ENCODE measurements at regions not wholly inside any gene's neighbourhood (a gene's known extent, or its start where the extent isn't known, plus 50 kb on each side); places are given as distances from the start of the nearest gene placed in this dataset.
"Not testable (repeated sequence)": the region's sequence is repeated elsewhere in the genome, so short reads cannot be mapped to it uniquely, and the experiment has no call there.

DNA sequence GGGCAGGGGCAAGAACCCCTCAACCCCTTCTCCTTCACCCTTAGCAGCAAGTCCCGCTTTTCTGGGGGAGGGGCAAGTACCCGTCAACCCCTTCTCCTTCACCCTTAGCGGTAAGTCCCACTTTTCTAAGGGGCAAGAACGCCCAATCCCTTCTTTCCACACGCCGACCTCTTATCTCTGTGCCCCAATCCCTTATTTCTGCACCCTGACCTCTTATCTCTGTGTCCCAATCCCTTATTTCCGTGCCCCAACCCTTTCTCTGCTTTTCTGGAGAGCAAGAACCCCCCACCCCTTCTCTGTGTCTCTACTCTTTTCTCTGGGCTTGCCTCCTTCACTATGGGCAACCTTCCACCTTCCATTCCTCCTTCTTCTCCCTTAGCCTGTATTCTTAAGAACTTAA lies 225.0 kb upstream of the DUSP10 start:
- H3K27me3 ChIP-seq (replicated peaks); in situ Hi-C loops (cut with HindIII; ENCODE audit: low pct_ligation_motif_present, low sequenced_read_pairs); H3K36me3 ChIP-seq (replicated peaks); DNase-seq; H3K4me3 ChIP-seq (ENCODE audit: low read depth, low read length); H3K27ac ChIP-seq: not testable (repeated sequence)

DNA sequence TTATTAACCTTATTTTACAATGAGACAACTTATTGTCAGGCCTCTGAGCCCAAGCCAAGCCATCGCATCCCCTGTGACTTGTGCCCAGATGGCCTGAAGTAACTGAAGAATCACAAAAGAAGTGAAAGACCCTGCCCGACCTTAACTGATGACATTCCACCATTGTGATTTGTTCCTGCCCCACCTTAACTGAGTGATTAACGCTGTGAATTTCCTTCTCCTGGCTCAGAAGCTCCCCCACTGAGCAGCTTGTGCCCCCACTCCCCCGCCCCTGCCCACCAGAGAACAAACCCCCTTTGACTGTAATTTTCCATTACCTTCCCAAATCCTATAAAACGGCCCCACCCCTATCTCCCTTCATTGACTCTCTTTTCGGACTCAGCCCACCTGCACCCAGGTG lies 224.0 kb upstream of the DUSP10 start:
- DNase-seq; H3K4me3 ChIP-seq (ENCODE audit: low read depth, low read length); in situ Hi-C loops (cut with HindIII; ENCODE audit: low pct_ligation_motif_present, low sequenced_read_pairs); H3K36me3 ChIP-seq (replicated peaks); H3K27ac ChIP-seq; H3K27me3 ChIP-seq (replicated peaks): not testable (repeated sequence)

GRCh38 chr1:221965252-221965651 lies 223.4 kb upstream of the DUSP10 start:
- no peak for DNase-seq
- Histone ChIP-seq H3K27me3 (replicated peaks) (no peaks in the 10 kb centered on the region), H3K27ac (no peak overlapping the region), H3K36me3 (replicated peaks) (no peaks in the 10 kb centered on the region), H3K4me3 (ENCODE audit: low read depth, low read length) (no peak overlapping the region)
- TF ChIP-seq, protein P1, sequence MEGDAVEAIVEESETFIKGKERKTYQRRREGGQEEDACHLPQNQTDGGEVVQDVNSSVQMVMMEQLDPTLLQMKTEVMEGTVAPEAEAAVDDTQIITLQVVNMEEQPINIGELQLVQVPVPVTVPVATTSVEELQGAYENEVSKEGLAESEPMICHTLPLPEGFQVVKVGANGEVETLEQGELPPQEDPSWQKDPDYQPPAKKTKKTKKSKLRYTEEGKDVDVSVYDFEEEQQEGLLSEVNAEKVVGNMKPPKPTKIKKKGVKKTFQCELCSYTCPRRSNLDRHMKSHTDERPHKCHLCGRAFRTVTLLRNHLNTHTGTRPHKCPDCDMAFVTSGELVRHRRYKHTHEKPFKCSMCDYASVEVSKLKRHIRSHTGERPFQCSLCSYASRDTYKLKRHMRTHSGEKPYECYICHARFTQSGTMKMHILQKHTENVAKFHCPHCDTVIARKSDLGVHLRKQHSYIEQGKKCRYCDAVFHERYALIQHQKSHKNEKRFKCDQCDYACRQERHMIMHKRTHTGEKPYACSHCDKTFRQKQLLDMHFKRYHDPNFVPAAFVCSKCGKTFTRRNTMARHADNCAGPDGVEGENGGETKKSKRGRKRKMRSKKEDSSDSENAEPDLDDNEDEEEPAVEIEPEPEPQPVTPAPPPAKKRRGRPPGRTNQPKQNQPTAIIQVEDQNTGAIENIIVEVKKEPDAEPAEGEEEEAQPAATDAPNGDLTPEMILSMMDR (IDR thresholded peaks at IDR 0.05; ENCODE audit: low read depth, low read length, missing control alignments), result no peak
- in situ Hi-C loops (cut with HindIII; ENCODE audit: low pct_ligation_motif_present, low sequenced_read_pairs), result no loop called here

- Histone ChIP-seq H3K27me3 (replicated peaks) (no peaks in the 10 kb centered on the region), H3K36me3 (replicated peaks) (no peaks in the 10 kb centered on the region), H3K4me3 (ENCODE audit: low read depth, low read length) (no peak overlapping the region), H3K27ac (no peak overlapping the region)
- in situ Hi-C loops (cut with HindIII; ENCODE audit: low pct_ligation_motif_present, low sequenced_read_pairs), result no loop called here
- TF ChIP-seq, protein P1 (IDR thresholded peaks at IDR 0.05; ENCODE audit: low read depth, low read length, missing control alignments), result no peak
- no peak for DNase-seq
Measured at GRCh38 chr1:221963742-221964141, 221.9 kb upstream of the DUSP10 start.

DNA sequence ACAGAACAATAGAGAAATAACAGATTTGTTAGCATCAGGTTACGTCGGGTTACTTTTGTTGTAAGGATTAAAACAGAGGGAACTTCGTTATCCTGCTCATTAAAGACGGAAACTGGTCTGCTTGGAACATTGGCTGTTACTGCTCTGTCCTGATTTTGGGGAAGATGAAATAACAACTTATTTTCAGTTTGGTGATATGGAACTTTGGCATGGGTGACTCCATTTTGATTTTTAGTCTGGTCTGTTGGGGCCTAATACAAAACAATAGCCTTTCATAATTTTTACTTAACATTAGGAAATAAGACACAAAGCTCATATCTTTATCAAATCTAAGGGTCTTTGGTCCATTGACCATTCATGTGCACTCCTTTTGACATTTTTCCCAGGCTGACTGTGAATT lies 220.5 kb upstream of the DUSP10 start:
- H3K27ac ChIP-seq, result no peak overlapping the region

GRCh38 chr1:221961532-221962292 lies 219.8 kb upstream of the DUSP10 start:
- peak; percentile 54 for DNase-seq
- no peak overlapping the region for H3K27ac ChIP-seq
- H3K4me3 ChIP-seq (ENCODE audit: low read depth, low read length), result no peak overlapping the region
- TF ChIP-seq, protein P1 (IDR thresholded peaks at IDR 0.05; ENCODE audit: low read depth, low read length, missing control alignments), result no peak
- no peaks in the 10 kb centered on the region for H3K36me3 ChIP-seq (replicated peaks)
- in situ Hi-C loops (cut with HindIII; ENCODE audit: low pct_ligation_motif_present, low sequenced_read_pairs), result no loop called here
- H3K27me3 ChIP-seq (replicated peaks), result no peaks in the 10 kb centered on the region

More for the DNA sequence above, 220.5 kb upstream of the DUSP10 start:
- no peak overlapping the region for H3K4me3 ChIP-seq (ENCODE audit: low read depth, low read length)
- DNase-seq, result no peak
- no peaks in the 10 kb centered on the region for H3K36me3 ChIP-seq (replicated peaks)
- H3K27me3 ChIP-seq (replicated peaks), result no peaks in the 10 kb centered on the region
- in situ Hi-C loops (cut with HindIII; ENCODE audit: low pct_ligation_motif_present, low sequenced_read_pairs), result no loop called here
- TF ChIP-seq, protein P1 (IDR thresholded peaks at IDR 0.05; ENCODE audit: low read depth, low read length, missing control alignments), result no peak

DNA sequence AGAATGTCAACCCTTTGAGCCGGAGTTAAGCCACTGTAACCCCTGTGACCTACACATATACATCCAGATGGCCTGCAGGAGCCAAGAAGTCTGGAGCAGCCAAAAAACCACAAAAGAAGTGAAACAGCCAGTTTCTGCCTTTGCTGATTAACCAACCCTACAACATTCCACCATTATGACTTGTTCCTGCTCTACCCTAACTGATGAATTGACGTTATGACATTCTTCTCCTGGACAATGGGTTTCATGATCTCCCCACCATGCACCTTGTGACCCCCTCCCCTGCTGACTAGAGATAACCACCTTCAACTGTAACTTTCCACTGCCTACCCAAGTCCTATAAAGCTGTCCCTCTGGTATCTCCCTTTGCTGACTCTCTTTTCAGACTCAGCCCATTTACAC lies 216.3 kb upstream of the DUSP10 start:
- H3K4me3 ChIP-seq (ENCODE audit: low read depth, low read length); H3K27me3 ChIP-seq (replicated peaks); H3K36me3 ChIP-seq (replicated peaks); in situ Hi-C loops (cut with HindIII; ENCODE audit: low pct_ligation_motif_present, low sequenced_read_pairs); H3K27ac ChIP-seq: not testable (repeated sequence)
- peak; percentile 52 for DNase-seq

- DNase-seq; H3K4me3 ChIP-seq (ENCODE audit: low read depth, low read length); H3K36me3 ChIP-seq (replicated peaks); H3K27ac ChIP-seq; in situ Hi-C loops (cut with HindIII; ENCODE audit: low pct_ligation_motif_present, low sequenced_read_pairs); H3K27me3 ChIP-seq (replicated peaks): not testable (repeated sequence)
Measured at GRCh38 chr1:221957350-221957749, 215.5 kb upstream of the DUSP10 start.

All from brain microvascular endothelial cell (primary cell).